ENCODE measurements at regions not wholly inside any gene's neighbourhood (a gene's known extent, or its start where the extent isn't known, plus 50 kb on each side); places are given as distances from the start of the nearest gene placed in this dataset.

- TF ChIP-seq POLR2A (IDR thresholded peaks at IDR 0.05; ENCODE audit: low read length): no peak
- TF ChIP-seq GATA1 (IDR thresholded peaks at IDR 0.05; ENCODE audit: low read depth, low read length): no peak
- no peak for DNase-seq
Observed at GRCh38 chr15:37165395-37165794, 65.0 kb upstream of the MEIS2 start.

- no peak for DNase-seq
Observed at GRCh38 chr15:37166402-37166801, 66.1 kb upstream of the MEIS2 start.

DNA sequence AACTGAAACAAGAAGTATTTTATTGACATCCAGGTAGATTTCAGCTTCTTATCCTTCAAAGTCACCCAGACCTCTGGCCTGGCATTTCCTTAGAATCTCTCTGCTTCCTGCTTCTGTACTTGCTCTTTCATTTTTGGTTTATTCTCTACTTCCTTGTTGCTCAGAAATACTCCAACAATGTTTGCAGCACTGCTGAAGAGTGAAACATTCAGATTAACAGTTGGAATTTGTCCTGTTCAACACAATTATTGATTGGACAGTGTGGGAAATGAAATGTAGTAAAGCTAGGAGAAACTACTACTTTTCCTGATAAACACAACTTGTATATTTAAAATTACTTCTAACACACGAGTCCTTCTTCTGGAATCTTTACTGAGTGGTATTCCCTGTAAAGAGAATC, 81.0 kb upstream of the MEIS2 start:
- no peak for DNase-seq

More at GRCh38 chr15:37166402-37166801, 66.1 kb upstream of the MEIS2 start:
- no peak for TF ChIP-seq GATA1 (IDR thresholded peaks at IDR 0.05; ENCODE audit: low read depth, low read length)
- TF ChIP-seq POLR2A (IDR thresholded peaks at IDR 0.05; ENCODE audit: low read length): no peak

DNA sequence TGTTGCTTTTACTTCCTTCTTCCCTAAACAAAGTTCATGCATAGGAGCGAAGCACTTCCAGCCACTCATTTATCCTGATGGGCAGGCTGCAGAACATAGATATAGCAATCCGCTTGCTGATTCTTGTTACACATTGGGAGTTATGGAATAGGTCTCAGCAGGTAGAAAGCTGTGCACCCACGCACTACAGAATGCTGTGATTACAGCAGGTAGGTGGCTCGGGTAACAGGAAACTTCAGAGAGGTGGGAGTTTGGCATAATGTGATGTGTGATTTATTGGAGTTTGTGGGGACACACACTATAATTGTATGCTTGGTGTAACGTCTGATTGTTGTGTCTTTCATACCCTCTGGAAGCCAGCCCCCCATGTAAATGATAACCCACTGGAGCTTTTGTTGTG, 99.2 kb upstream of the MEIS2 start:
- DNase-seq: no peak
- TF ChIP-seq GATA1 (IDR thresholded peaks at IDR 0.05; ENCODE audit: low read depth, low read length): no peak
- TF ChIP-seq POLR2A (IDR thresholded peaks at IDR 0.05; ENCODE audit: low read length): no peak

More for the DNA sequence above, 81.0 kb upstream of the MEIS2 start:
- no peak for TF ChIP-seq POLR2A (IDR thresholded peaks at IDR 0.05; ENCODE audit: low read length)
- TF ChIP-seq GATA1 (IDR thresholded peaks at IDR 0.05; ENCODE audit: low read depth, low read length): no peak

DNA sequence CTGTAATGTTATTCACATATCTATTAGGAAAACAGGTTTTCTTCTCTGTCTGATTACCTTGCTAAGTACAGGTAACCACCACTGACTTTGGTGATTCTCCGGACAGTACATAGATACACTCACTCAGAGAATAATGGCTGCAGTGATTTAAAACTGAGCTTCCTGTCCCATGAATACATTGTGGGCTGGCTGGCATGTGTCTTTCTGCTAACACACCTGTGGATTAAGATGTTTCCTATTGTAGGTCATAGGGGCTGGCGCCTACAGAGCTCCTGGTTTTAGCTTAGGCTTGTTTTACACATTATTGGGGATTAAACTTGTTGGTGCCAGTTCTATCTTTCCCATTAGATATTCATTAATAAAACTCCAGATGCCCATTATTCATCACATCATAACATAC, 102.7 kb upstream of the MEIS2 start:
- no peak for TF ChIP-seq POLR2A (IDR thresholded peaks at IDR 0.05; ENCODE audit: low read length)
- no peak for DNase-seq

DNA sequence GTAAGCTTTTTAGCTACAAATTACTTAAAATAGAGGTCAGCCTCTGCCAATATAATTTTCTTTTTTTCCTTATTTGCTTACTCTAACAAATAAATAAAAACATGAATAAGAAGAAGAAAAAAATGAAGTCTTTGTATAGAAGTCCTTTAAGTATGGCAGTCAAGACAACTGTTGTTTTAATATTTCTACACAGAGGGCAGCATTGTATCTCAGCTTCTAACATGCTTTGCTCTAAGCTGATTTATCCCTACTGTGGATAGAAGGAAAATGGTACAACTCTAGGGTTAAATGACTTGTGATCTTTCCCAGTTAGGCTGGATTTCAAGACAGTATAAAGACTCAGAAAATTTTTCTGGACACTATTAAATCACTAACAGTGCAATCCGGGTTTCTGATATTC, 104.3 kb upstream of the MEIS2 start:
- no peak for DNase-seq
- TF ChIP-seq POLR2A (IDR thresholded peaks at IDR 0.05; ENCODE audit: low read length) (no peak), GATA1 (IDR thresholded peaks at IDR 0.05; ENCODE audit: low read depth, low read length) (no peak)

DNA sequence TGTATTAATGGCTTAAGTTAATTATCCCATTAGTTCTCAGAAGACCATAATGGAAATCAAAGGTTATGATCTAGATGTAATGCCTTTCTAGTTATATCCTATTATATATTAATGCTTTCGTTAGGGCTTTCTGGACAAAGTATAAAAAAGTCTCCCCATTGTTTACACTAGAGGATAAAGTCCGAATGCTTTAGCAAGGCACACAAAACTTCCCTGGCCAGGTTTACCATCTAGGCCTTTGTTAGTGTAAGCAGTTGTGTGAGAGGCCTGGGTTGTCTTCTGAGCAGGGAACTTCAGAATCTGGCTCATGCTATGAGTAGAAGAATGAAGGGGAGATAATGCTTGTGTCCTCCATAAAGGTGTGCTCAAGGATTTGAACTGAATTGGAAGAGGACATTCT, 106.3 kb upstream of the MEIS2 start:
- DNase-seq: no peak
- TF ChIP-seq GATA1 (IDR thresholded peaks at IDR 0.05; ENCODE audit: low read depth, low read length) (no peak), POLR2A (IDR thresholded peaks at IDR 0.05; ENCODE audit: low read length) (no peak)

DNA sequence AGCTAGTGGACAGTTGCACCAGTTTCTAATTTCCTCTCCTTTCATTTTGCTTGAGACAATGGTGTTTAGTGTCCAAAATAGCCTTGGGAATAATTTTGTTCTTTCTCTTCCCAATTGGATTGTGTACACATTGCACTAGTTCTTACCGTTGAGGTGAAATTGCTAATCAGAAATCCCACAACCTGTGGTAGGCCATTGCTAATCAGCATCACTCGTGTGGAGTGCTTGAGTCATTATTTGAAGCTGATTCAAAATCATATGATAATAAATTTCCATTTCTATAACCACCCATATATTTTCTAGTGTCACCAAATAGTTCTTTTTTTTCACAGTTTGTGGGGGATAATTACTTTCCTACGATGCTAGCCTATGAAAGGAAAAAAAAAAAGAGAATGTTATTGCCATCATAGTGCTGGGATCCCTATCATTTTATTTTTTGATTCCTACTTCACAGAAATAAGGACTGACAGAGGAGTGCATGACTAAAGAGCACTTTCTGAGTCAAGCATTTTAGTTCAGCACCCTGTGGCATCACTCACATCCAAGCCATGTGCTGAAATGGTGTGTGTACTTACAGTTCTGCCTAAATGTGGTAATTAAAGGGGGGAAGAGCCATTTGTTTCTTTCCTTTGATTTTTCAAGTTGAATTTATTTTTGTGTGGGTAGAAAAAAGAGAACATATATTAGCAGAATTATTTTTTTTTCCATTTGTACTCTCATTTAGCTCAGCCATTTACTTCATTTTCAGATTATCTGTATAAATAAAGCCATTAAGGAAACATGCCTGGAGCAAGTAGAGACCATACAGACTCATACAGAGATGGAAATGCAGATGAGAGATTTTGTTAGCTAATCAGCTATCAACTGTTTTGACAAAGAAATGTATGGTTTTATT, 108.0 kb upstream of the MEIS2 start:
- TF ChIP-seq GATA1 (IDR thresholded peaks at IDR 0.05; ENCODE audit: low read depth, low read length) (no peak), POLR2A (IDR thresholded peaks at IDR 0.05; ENCODE audit: low read length) (no peak)
- DNase-seq: no peak

DNA sequence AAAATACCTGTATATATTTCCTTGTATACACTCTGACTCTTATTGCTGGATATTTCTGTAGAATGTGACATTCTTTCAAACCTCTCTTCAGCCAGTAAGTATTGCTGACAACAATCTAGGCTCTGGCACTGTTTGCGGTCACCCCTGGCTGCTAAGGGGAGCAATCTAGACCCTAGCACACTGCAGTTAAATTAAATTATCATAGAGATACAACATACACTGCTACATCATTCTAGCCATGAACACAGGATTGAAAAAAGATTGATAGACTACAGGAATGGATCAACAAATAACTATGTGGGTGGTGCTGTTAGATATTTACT, 108.7 kb upstream of the MEIS2 start:
- no peak for DNase-seq
- TF ChIP-seq GATA1 (IDR thresholded peaks at IDR 0.05; ENCODE audit: low read depth, low read length) (no peak), POLR2A (IDR thresholded peaks at IDR 0.05; ENCODE audit: low read length) (no peak)

DNA sequence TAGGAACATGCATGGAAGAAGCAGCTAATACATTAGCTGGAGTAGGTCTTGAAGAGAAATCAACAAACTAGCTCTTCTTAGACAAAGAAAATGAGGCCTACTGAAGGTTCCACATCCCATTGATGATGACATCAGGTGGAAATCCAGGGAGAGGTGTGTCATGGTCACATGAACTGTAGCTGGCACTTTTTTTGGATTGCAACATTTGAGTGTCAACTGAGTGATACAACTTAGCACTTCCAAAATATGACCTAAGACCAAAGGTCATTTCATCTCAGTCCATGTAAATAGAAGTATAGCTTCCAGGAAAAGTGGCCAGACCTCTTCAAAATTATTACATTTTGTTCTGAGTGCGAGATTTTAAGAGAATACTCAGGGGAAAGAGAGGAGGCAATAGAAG, 117.2 kb upstream of the MEIS2 start:
- DNase-seq: peak in 1 of 2 experiments; percentile 22
- TF ChIP-seq GATA1 (IDR thresholded peaks at IDR 0.05; ENCODE audit: low read depth, low read length): no peak
- no peak for TF ChIP-seq POLR2A (IDR thresholded peaks at IDR 0.05; ENCODE audit: low read length)

- no peak for DNase-seq
- TF ChIP-seq GATA1 (IDR thresholded peaks at IDR 0.05; ENCODE audit: low read depth, low read length) (no peak), POLR2A (IDR thresholded peaks at IDR 0.05; ENCODE audit: low read length) (no peak)
Observed at GRCh38 chr15:37218351-37218916, 118.1 kb upstream of the MEIS2 start.

- DNase-seq: no peak
- TF ChIP-seq GATA1 (IDR thresholded peaks at IDR 0.05; ENCODE audit: low read depth, low read length) (no peak), POLR2A (IDR thresholded peaks at IDR 0.05; ENCODE audit: low read length) (no peak)
Observed at GRCh38 chr15:37219211-37219701, 118.9 kb upstream of the MEIS2 start.

DNA sequence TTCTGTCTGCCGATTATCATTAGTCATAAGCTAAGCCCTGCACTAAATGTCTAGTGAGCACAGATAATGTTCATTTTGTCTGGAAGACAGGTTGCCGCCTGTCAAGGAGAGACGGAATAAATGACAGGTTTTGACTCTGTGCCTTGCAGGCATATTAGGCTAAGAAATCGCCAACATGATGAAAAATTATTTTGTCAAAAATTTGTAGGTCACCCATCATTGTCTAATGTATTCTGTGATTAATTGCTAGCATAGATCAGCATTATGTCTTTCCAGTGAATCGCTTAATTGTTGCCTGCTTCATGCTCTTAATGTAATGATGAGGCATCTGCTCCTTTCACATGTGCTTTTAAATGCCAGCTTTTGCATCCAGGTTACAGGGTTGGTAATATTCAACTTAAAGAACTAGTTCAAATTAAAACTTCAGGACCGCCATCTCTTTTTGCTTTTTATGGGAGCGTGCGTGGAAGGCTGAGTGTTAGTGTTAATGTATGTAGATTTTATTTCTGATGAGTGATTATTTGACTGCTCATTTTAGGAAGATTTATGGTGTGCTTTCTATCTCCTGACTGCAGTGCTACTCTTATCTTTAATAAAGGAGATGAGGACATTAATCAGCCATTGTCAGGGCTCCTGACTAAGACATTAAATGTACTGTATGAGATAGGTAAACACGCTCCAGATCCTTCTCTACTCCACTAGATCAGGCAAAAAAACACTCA, 120.8 kb upstream of the MEIS2 start:
- DNase-seq: no peak
- TF ChIP-seq POLR2A (IDR thresholded peaks at IDR 0.05; ENCODE audit: low read length) (no peak), GATA1 (IDR thresholded peaks at IDR 0.05; ENCODE audit: low read depth, low read length) (no peak)

- no peak for DNase-seq
- no peak for TF ChIP-seq POLR2A (IDR thresholded peaks at IDR 0.05; ENCODE audit: low read length)
Observed at GRCh38 chr15:37221671-37222145, 121.4 kb upstream of the MEIS2 start.
